GM19328 (cell line): ENCODE measurements at regions not wholly inside any gene's neighbourhood (a gene's known extent, or its start where the extent isn't known, plus 50 kb on each side); places are given as distances from the start of the nearest gene placed in this dataset.

Experiments
- ATAC-seq: cut with Tn5 transposase; IDR thresholded peaks from one replicate; pipeline ENCODE4 v1.9.1; 2021; ENCODE audit warnings: mild to moderate bottlenecking, moderate library complexity; ENCODE audit not compliant: unreplicated experiment

GRCh38 chr9:99430301-99430700, 208.2 kb downstream of the SEC61B start:
- ATAC-seq = no peak

GRCh38 chr9:99431103-99431502, 209.0 kb downstream of the SEC61B start:
- no peak for ATAC-seq

GRCh38 chr9:99432075-99432474, 210.0 kb downstream of the SEC61B start:
- ATAC-seq = no peak

- no peak for ATAC-seq
Measured at GRCh38 chr9:99433095-99433494, 211.0 kb downstream of the SEC61B start.

GRCh38 chr9:99433555-99433954, 211.5 kb downstream of the SEC61B start:
- peak; percentile 95 for ATAC-seq

GRCh38 chr9:99436616-99437015, 214.5 kb downstream of the SEC61B start:
- ATAC-seq = no peak

- no peak for ATAC-seq
Measured at GRCh38 chr9:99437145-99437544, 215.1 kb downstream of the SEC61B start.

GRCh38 chr9:99438596-99438995, 216.5 kb downstream of the SEC61B start:
- no peak for ATAC-seq

GRCh38 chr9:99441829-99442228, 219.7 kb downstream of the SEC61B start:
- no peak for ATAC-seq

GRCh38 chr9:99445371-99445891, 223.3 kb downstream of the SEC61B start:
- no peak for ATAC-seq

GRCh38 chr9:99445920-99446319, 223.8 kb downstream of the SEC61B start:
- no peak for ATAC-seq

- ATAC-seq = no peak
Measured at GRCh38 chr9:99447951-99448350, 225.9 kb downstream of the SEC61B start.

- no peak for ATAC-seq
Measured at GRCh38 chr9:99449726-99450125, 227.6 kb downstream of the SEC61B start.

- ATAC-seq = no peak
Measured at GRCh38 chr9:99451112-99451606, 229.1 kb downstream of the SEC61B start.

GRCh38 chr9:99457406-99457805, 235.3 kb downstream of the SEC61B start:
- no peak for ATAC-seq

GRCh38 chr9:99457981-99458380, 235.9 kb downstream of the SEC61B start:
- no peak for ATAC-seq

GRCh38 chr9:99459919-99460318, 237.8 kb downstream of the SEC61B start:
- ATAC-seq = no peak

- ATAC-seq = no peak
Measured at GRCh38 chr9:99463131-99463530, 241.0 kb downstream of the SEC61B start.

- no peak for ATAC-seq
Measured at GRCh38 chr9:99464568-99464967, 242.5 kb downstream of the SEC61B start.

- no peak for ATAC-seq
Measured at GRCh38 chr9:99465231-99465907, 243.3 kb downstream of the SEC61B start.

GRCh38 chr9:99466104-99466503, 244.0 kb downstream of the SEC61B start:
- no peak for ATAC-seq

GRCh38 chr9:99466781-99467180, 244.7 kb downstream of the SEC61B start:
- no peak for ATAC-seq

- no peak for ATAC-seq
Measured at GRCh38 chr9:99471033-99471432, 249.0 kb downstream of the SEC61B start.
